CD4-positive, alpha-beta T cell treated with Interleukin-10 for 1 hour (primary cell): ENCODE measurements at regions not wholly inside any gene's neighbourhood (a gene's known extent, or its start where the extent isn't known, plus 50 kb on each side); places are given as distances from the start of the nearest gene placed in this dataset.
"Not testable (repeated sequence)": the region's sequence is repeated elsewhere in the genome, so short reads cannot be mapped to it uniquely, and the experiment has no call there.

ENCODE experiments used
- DNase-seq: peaks from one replicate; pipeline ENCODE4 v3.0.0-alpha.2; 2020

- no peak for DNase-seq
These were observed 168.5 kb upstream of the FER start for GRCh38 chr5:108579236-108579635.

GRCh38 chr5:108578791-108579190 lies 168.9 kb upstream of the FER start:
- no peak for DNase-seq

DNA sequence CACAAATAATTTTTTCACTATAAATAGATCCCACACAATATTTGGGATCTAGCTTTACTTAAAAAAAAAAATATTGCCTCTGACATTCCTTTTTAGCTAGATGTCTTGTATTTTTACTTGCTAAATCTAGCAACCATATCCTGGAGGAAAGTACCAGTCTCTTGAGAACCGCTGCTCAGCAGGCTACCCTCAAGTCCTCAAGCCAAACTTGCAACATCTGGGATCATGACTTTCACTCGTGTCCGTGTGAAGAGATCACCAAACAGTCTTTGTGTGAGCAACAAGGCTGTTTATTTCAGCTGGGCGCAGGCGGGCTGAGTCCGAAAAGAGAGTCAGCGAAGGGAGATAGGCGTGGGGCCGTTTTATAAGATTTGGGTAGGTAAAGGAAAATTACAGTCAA lies 180.3 kb upstream of the FER start:
- no peak for DNase-seq

- DNase-seq, result no peak
These were observed 182.5 kb upstream of the FBXL17 start for GRCh38 chr5:108564441-108564840.

DNA sequence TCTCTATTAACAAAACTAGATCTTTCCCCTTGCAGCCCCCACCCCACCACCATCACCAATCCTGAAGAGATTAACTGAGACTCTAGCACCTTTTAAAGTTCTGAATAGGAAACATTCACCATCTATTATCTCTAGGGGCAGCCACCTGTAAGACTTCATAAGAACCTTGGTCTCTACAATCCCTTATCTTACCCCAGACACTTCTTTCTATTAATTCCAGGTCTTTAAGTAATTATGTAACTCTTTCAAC lies 180.2 kb upstream of the FBXL17 start:
- DNase-seq, result no peak

DNA sequence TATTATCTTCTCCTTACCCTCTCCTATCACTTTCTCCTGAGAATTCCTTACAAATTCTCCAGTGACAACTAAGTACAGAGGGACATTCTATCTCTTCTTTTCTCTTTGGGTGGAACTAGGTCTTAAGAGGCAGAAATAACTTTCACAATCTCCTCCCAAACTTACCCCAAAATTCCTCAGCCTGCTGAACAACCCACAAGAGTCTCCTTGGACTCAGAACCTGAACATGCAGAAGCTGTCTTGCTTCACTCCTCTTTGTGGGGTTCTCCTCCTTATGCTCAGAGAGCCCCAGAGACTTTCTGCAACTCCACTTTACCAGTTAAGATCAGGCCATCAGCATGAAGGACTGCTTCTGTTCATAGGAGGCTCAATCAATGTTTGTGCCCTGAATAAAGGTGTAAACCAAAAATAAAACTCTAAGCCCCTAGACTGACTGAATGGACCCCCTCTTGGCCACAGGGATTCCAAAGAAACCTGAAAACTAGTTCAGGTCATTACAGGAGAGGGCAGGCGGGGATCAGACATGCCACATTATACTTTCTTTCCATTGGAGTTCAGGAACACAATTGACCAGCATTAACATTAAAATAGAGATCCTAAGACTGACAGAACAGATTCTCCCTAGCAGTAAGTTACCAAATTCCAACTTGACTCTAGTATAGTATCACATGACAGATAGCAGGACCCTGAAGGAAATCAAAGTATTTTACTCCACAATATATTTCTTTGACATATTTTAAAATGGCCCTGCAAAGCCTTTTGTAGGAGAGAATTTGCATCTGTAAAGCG lies 179.7 kb upstream of the FBXL17 start:
- DNase-seq, result no peak

- no peak for DNase-seq
These were observed 178.7 kb upstream of the FBXL17 start for GRCh38 chr5:108560581-108560980.

GRCh38 chr5:108560166-108560565 lies 178.3 kb upstream of the FBXL17 start:
- no peak for DNase-seq

DNA sequence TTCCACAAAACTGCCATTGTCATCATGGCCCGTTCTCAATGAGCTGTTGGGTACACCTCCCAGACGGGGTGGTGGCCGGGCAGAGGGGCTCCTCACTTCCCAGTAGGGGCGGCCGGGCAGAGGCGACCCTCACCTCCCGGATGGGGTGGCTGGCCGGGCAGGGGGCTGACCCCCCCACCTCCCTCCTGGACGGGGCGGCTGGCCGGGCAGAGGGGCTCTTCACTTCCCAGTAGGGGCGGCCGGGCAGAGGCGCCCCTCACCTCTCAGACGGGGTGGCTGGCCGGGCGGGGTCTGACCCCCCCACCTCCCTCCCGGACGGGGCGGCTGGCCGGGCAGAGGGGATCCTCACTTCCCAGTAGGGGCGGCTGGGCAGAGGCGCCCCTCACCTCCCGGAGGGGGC lies 176.9 kb upstream of the FBXL17 start:
- DNase-seq, result not testable (repeated sequence)

DNA sequence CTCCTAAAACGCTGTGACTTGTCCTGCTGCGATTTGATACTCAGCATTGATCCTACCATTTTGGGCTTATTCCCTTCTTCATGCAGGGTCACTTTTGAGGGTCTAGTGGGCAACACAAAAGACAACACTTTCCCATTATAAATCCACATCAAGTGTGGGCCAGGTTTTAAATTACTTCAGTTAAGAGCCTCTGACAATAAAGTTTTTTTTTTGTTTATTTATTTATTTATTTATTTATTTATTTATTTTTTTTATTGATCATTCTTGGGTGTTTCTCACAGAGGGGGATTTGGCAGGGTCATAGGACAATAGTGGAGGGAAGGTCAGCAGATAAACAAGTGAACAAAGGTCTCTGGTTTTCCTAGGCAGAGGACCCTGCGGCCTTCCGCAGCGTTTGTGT lies 176.2 kb upstream of the FBXL17 start:
- DNase-seq, result not testable (repeated sequence)

- no peak for DNase-seq
These were observed 175.8 kb upstream of the FBXL17 start for GRCh38 chr5:108557686-108558085.

GRCh38 chr5:108556441-108557145 lies 174.7 kb upstream of the FBXL17 start:
- DNase-seq, result no peak

DNA sequence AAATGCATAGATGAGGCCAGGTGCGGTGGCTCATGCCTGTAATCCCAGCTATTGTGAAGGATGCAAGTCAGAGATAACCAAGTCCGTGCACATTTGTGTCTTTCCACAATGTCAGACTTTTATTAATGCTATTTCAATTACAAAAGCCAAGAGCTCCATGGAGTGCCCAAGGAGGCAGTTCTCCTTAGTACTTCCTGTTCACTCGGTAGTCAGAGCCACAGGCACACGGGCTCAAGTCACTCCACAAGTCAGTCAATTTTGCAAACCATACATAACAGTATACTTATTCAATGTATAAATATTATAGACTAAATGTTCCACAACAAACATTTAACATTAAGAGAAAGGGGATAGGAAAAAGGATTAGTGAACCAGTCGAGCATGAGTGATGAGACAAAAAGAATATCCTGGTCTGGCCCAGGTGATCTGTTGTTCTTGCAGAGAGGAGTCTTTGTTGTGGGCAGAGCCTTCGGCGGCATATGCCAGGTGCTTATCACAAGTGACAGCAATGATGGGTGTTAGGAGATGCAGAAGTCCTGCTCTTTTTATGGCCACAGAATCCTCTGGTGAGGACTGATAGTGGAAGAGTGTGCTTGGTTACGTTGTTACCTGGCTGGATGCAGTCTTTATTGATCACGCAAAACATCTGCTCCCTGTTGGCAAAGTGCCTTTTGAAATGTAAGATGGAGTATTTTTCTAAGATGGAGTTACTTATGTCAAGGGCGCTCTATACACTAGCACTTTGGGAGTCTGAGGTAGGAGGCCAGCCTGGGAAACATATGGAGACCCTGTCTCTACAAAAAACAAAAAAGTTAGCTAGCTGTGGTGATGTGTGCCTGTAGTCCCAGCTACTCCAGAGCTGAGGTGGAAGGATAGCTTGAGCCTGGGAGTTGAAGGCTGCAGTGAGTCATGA lies 167.0 kb upstream of the FBXL17 start:
- DNase-seq, result no peak

DNA sequence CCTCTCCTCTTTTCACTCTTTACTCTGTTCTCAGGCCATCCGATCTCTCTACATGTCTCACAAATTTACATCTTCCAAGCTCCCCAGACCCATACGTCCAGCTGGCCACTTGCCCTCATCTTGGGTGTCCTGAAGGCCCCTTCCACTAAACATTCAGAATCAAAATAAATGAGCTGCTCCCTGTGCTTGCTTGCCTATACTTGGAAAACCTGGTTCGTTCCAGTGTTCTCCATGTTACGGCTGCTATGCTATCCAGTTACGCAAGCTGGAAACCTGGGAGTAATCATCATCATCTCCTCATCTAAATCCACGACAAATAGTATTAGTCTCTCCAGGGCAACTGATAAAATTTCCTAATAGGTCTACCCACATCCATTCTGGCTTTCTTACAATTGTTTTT lies 165.0 kb upstream of the FBXL17 start:
- DNase-seq, result no peak

- DNase-seq, result no peak
These were observed 163.4 kb upstream of the FBXL17 start for GRCh38 chr5:108545301-108545700.

GRCh38 chr5:108543486-108543885 lies 161.6 kb upstream of the FBXL17 start:
- DNase-seq, result no peak

DNA sequence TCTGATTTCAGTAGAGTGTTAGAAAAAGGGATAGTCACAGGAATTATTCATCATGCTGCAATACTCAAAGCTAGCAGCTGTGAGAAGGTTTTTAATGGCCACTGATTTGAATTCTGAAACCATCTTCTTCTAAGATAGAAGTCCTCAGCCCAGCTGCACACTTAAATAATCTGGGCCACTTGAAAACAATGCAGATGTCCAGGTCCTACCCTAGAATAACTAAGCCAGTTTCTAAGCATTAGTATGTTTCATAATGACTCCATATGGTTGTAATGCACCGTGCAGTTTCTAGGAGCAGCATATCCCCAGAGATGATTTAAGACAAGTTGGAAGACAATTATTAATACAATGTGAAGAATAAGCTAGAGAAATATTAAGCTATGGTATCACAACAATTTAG lies 159.9 kb upstream of the FBXL17 start:
- no peak for DNase-seq

GRCh38 chr5:108536321-108536720 lies 154.4 kb upstream of the FBXL17 start:
- DNase-seq, result no peak

- DNase-seq, result not testable (repeated sequence)
These were observed 150.2 kb upstream of the FBXL17 start for GRCh38 chr5:108532129-108532445.

DNA sequence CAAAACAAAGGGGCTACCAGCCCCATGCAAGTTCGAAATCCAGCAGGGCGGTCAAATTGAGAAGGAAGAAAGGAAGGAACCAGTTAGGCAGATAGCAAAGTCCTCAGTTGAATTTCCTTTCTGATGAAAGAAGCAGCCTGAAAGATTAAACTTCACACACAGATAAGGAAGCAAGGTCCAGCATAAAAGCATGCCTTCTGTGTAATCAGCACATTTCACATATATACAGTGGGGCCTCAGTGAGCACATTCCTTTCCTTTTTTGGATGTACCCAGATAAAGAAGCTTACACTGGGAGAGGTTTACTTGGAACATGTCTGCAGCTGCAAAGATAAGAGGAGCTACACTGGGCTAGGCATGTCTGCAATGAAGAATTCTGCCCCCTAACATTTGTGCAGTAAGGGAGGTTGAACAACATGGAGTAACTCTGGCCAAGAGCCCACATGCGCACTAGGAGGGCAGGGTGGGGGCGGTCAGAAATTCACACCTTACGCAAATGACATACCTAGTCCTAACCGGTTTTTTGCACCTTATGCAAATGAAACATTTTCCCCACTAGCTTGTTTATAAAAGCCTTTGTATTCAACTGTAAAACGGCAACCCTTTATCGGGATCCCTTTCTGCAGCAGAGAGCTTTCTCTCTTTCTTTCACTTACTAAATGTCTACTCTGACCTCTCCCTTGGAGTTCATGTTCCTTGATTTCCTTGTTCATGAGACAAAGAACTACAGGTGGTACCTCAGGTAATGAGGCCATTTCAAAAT lies 149.7 kb upstream of the FBXL17 start:
- no peak for DNase-seq

- no peak for DNase-seq
These were observed 148.8 kb upstream of the FBXL17 start for GRCh38 chr5:108530706-108531105.

DNA sequence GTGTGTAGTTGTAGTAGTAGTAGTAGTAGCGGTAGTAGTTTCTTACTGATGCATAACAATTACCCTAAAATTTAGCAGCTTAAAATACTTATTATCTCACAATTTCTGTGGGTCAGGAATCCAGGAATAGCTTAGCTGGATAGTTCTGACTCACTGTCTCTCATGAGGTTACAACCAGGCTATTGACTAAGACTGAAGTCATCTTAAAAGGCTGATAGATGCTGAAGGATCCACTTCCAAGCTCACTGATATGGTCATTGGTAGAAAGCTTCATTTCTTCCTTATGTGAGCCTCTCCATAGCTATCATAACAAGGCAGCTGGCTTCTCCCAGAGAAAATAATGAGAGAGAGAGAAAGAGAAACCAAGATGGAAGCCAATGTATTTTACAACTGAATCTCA lies 147.5 kb upstream of the FBXL17 start:
- no peak for DNase-seq

GRCh38 chr5:108528655-108529054 lies 146.8 kb upstream of the FBXL17 start:
- no peak for DNase-seq
